Occipital lobe (tissue), 2 donors: ENCODE measurements at regions not wholly inside any gene's neighbourhood (a gene's known extent, or its start where the extent isn't known, plus 50 kb on each side); places are given as distances from the start of the nearest gene placed in this dataset.

Experiments
- DNase-seq: peaks from one replicate; lab custom pipeline; 2025; lab: John Stamatoyannopoulos, UW
- small RNA-seq: library from RNA; depleted of rRNA; stranded (forward); fragments of <200 nt; gene quantifications from one replicate; pipeline ENCODE3, GENCODE V24; 2014

DNA sequence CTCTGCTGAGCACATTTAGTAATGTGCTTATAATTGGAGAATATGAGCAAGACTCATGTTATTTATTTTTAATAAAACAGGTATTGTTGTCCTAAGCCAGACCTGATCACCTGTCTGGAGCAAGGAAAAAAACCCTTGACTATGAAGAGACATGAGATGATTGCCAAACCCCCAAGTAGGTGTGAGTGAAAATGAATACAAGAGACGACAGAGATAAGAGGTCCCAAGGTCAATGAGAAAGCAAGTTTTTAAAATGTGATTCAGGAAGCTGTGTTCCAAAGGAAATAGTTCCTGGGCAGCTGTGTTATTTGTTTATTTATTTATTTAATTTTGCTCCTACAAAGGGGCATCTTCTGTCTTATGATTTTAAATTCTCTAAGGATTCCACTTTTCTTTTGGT is 83.1 kb downstream of the ZNF486 start:
- DNase-seq: no peak

Small RNA genes lying in the stretch of these regions (small RNA-seq; reads per million reads assigned to genes)
- 0.64 reads per million, percentile 59 among the genes with 10 or more reads in this experiment for gene MIR1270
